ENCODE measurements at regions not wholly inside any gene's neighbourhood (a gene's known extent, or its start where the extent isn't known, plus 50 kb on each side); places are given as distances from the start of the nearest gene placed in this dataset.
A peak's percentile ranks its signal among the peaks of the same experiment; 100 is the strongest.

GRCh38 chr5:142259758-142260157 lies 65.1 kb downstream of the SPRY4 start:
- no peak overlapping the region for H3K27ac ChIP-seq
- H3K4me1 ChIP-seq: peaks cover 0 to 20% (median 8%) of the 10 kb centered on the region in 10 experiments; a peak in 16 of 20 replicates
- no peaks in the 10 kb centered on the region for H3K27me3 ChIP-seq
- H4K20me1 ChIP-seq: no peaks in the 10 kb centered on the region
- TF ChIP-seq Cebpa-rat (IDR thresholded peaks at IDR 0.05): no peak
- peaks cover 0 to 7% (median 3%) of the 10 kb centered on the region in 11 experiments; a peak in 9 of 22 replicates for H3K9me3 ChIP-seq (replicated peaks in 1 of 11)
- no peak overlapping the region for H3K9ac ChIP-seq
- no peaks in the 10 kb centered on the region for H3K36me3 ChIP-seq
- no peak overlapping the region for H3K4me3 ChIP-seq
- H3K4me2 ChIP-seq: no peak overlapping the region

GRCh38 chr5:142255831-142256230 lies 69.0 kb downstream of the SPRY4 start:
- Histone ChIP-seq H3K27ac (no peak overlapping the region), H3K4me1 (peaks cover 0 to 8% (median 0%) of the 10 kb centered on the region in 10 experiments; a peak in 6 of 20 replicates), H3K9ac (no peak overlapping the region), H3K4me3 (no peak overlapping the region), H3K9me3 (replicated peaks in 1 of 11) (peaks cover 0 to 7% (median 3%) of the 10 kb centered on the region in 11 experiments; a peak in 8 of 22 replicates), H4K20me1 (no peaks in the 10 kb centered on the region), H3K36me3 (no peaks in the 10 kb centered on the region), H3K4me2 (no peak overlapping the region), H3K27me3 (no peaks in the 10 kb centered on the region)
- TF ChIP-seq Cebpa-rat (IDR thresholded peaks at IDR 0.05): no peak

GRCh38 chr5:142254431-142254830 lies 70.4 kb downstream of the SPRY4 start:
- Histone ChIP-seq H3K9ac (no peak overlapping the region), H3K27me3 (no peaks in the 10 kb centered on the region), H3K4me1 (peaks cover 0 to 10% (median 0%) of the 10 kb centered on the region in 10 experiments; a peak in 4 of 20 replicates), H3K27ac (no peak overlapping the region), H3K4me2 (no peak overlapping the region), H3K9me3 (replicated peaks in 1 of 11) (peaks cover 0 to 7% (median 3%) of the 10 kb centered on the region in 11 experiments; a peak in 9 of 22 replicates), H3K4me3 (no peak overlapping the region), H3K36me3 (no peaks in the 10 kb centered on the region), H4K20me1 (no peaks in the 10 kb centered on the region)
- no peak for TF ChIP-seq Cebpa-rat (IDR thresholded peaks at IDR 0.05)

- Histone ChIP-seq H3K4me2 (no peak overlapping the region), H4K20me1 (no peaks in the 10 kb centered on the region), H3K27ac (no peak overlapping the region), H3K4me1 (peaks cover 0 to 15% (median 0%) of the 10 kb centered on the region in 10 experiments; a peak in 4 of 20 replicates), H3K4me3 (no peak overlapping the region), H3K9ac (no peak overlapping the region), H3K9me3 (replicated peaks in 1 of 11) (peaks cover 0 to 7% (median 3%) of the 10 kb centered on the region in 11 experiments; a peak in 9 of 22 replicates), H3K36me3 (no peaks in the 10 kb centered on the region), H3K27me3 (no peaks in the 10 kb centered on the region)
- TF ChIP-seq Cebpa-rat (IDR thresholded peaks at IDR 0.05): no peak
Observed at GRCh38 chr5:142253938-142254337, 70.9 kb downstream of the SPRY4 start.

- no peaks in the 10 kb centered on the region; a peak in 1 of 22 replicates for H3K9me3 ChIP-seq (replicated peaks in 1 of 11)
- H3K9ac ChIP-seq: no peak overlapping the region
- H3K4me1 ChIP-seq: peaks cover 24 to 42% (median 25%) of the 10 kb centered on the region in 10 experiments
- H3K27me3 ChIP-seq: no peaks in the 10 kb centered on the region
- no peak for TF ChIP-seq Cebpa-rat (IDR thresholded peaks at IDR 0.05)
- H3K27ac ChIP-seq: no peak overlapping the region
- H3K4me3 ChIP-seq: no peak overlapping the region
- H4K20me1 ChIP-seq: no peaks in the 10 kb centered on the region
- no peaks in the 10 kb centered on the region for H3K36me3 ChIP-seq
- peak overlapping the region in 2 of 11 experiments; percentile 5 to 15; a peak in 2 of 22 replicates for H3K4me2 ChIP-seq
Observed at GRCh38 chr5:142250119-142250518, 74.7 kb downstream of the SPRY4 start.

- Histone ChIP-seq H3K9me3 (replicated peaks in 1 of 11) (peaks cover 0 to 11% (median 0%) of the 10 kb centered on the region in 11 experiments; a peak in 4 of 22 replicates), H3K36me3 (no peaks in the 10 kb centered on the region), H3K4me2 (peak overlapping the region in 4 of 11 experiments; percentile 5 to 15 (median 9); a peak in 2 of 22 replicates), H3K4me3 (no peak overlapping the region), H3K9ac (no peak overlapping the region), H3K4me1 (peaks cover 30 to 52% (median 33%) of the 10 kb centered on the region in 10 experiments), H3K27me3 (no peaks in the 10 kb centered on the region), H4K20me1 (no peaks in the 10 kb centered on the region), H3K27ac (no peak overlapping the region)
- TF ChIP-seq Cebpa-rat (IDR thresholded peaks at IDR 0.05): no peak
Observed at GRCh38 chr5:142248853-142249462, 75.9 kb downstream of the SPRY4 start.

GRCh38 chr5:142246258-142246657 lies 78.6 kb downstream of the SPRY4 start:
- H3K9me3 ChIP-seq (replicated peaks in 1 of 11): peaks cover 0 to 35% (median 21%) of the 10 kb centered on the region in 11 experiments; a peak in 20 of 22 replicates
- H3K9ac ChIP-seq: peak overlapping the region; percentile 35 to 60 (median 47); a peak in 15 of 22 replicates
- no peaks in the 10 kb centered on the region for H4K20me1 ChIP-seq
- H3K4me1 ChIP-seq: peaks cover 30 to 54% (median 37%) of the 10 kb centered on the region in 10 experiments
- H3K4me3 ChIP-seq: peak overlapping the region in 3 of 10 experiments; percentile 3 to 44 (median 14); a peak in 6 of 20 replicates
- peaks cover 0 to 6% (median 0%) of the 10 kb centered on the region in 11 experiments; a peak in 2 of 22 replicates for H3K36me3 ChIP-seq
- peak overlapping the region; percentile 65 to 94 (median 78) for H3K4me2 ChIP-seq
- no peak for TF ChIP-seq Cebpa-rat (IDR thresholded peaks at IDR 0.05)
- H3K27me3 ChIP-seq: no peaks in the 10 kb centered on the region
- H3K27ac ChIP-seq: peak overlapping the region in 10 of 11 experiments; percentile 10 to 77 (median 58); a peak in 19 of 22 replicates

GRCh38 chr5:142245786-142246185 lies 79.0 kb downstream of the SPRY4 start:
- Histone ChIP-seq H3K36me3 (peaks cover 0 to 6% (median 0%) of the 10 kb centered on the region in 11 experiments; a peak in 2 of 22 replicates), H3K4me3 (peak overlapping the region in 3 of 10 experiments; percentile 3 to 44 (median 14); a peak in 7 of 20 replicates), H3K27ac (peak overlapping the region in 10 of 11 experiments; percentile 10 to 77 (median 58); a peak in 19 of 22 replicates), H3K9ac (peak overlapping the region; percentile 35 to 60 (median 47); a peak in 15 of 22 replicates), H3K27me3 (no peaks in the 10 kb centered on the region), H3K4me1 (peaks cover 30 to 52% (median 37%) of the 10 kb centered on the region in 10 experiments), H3K9me3 (replicated peaks in 1 of 11) (peaks cover 0 to 37% (median 21%) of the 10 kb centered on the region in 11 experiments; a peak in 20 of 22 replicates), H4K20me1 (no peaks in the 10 kb centered on the region), H3K4me2 (peak overlapping the region; percentile 65 to 94 (median 78))
- no peak for TF ChIP-seq Cebpa-rat (IDR thresholded peaks at IDR 0.05)

GRCh38 chr5:142244440-142244839 lies 80.4 kb downstream of the SPRY4 start:
- no peak overlapping the region for H3K9ac ChIP-seq
- peaks cover 0 to 37% (median 21%) of the 10 kb centered on the region in 11 experiments; a peak in 19 of 22 replicates for H3K9me3 ChIP-seq (replicated peaks in 1 of 11)
- peak overlapping the region in 2 of 11 experiments; percentile 2 to 59; a peak in 1 of 22 replicates for H3K27ac ChIP-seq
- no peak overlapping the region for H3K4me3 ChIP-seq
- H3K4me1 ChIP-seq: peaks cover 30 to 47% (median 37%) of the 10 kb centered on the region in 10 experiments
- no peaks in the 10 kb centered on the region for H3K27me3 ChIP-seq
- peaks cover 0 to 6% (median 0%) of the 10 kb centered on the region in 11 experiments; a peak in 2 of 22 replicates for H3K36me3 ChIP-seq
- no peak for TF ChIP-seq Cebpa-rat (IDR thresholded peaks at IDR 0.05)
- no peaks in the 10 kb centered on the region for H4K20me1 ChIP-seq
- H3K4me2 ChIP-seq: peak overlapping the region in 10 of 11 experiments; percentile 32 to 94 (median 78); a peak in 12 of 22 replicates
